GM21528 (cell line): ENCODE measurements at regions not wholly inside any gene's neighbourhood (a gene's known extent, or its start where the extent isn't known, plus 50 kb on each side); places are given as distances from the start of the nearest gene placed in this dataset.

Source experiments
- ATAC-seq: cut with Tn5 transposase; IDR thresholded peaks from one replicate; pipeline ENCODE4 v1.9.1; 2021; ENCODE audit warnings: mild to moderate bottlenecking, moderate library complexity; ENCODE audit not compliant: unreplicated experiment, low FRiP score

GRCh38 chr2:222071911-222072310 is 226.9 kb downstream of the PAX3 start:
- no peak for ATAC-seq

GRCh38 chr2:222064286-222064685 is 234.5 kb downstream of the PAX3 start:
- no peak for ATAC-seq

- ATAC-seq, result no peak
Observed at GRCh38 chr2:222058819-222059445, 239.9 kb downstream of the PAX3 start.

- no peak for ATAC-seq
Observed at GRCh38 chr2:222057347-222058073, 241.3 kb downstream of the PAX3 start.

GRCh38 chr2:222055328-222055727 is 243.5 kb downstream of the PAX3 start:
- ATAC-seq, result no peak

GRCh38 chr2:222054813-222055212 is 244.0 kb downstream of the PAX3 start:
- ATAC-seq, result no peak

GRCh38 chr2:222052934-222053367 is 245.8 kb downstream of the PAX3 start:
- ATAC-seq, result no peak

GRCh38 chr2:222050981-222051380 is 247.8 kb downstream of the PAX3 start:
- ATAC-seq, result no peak

GRCh38 chr2:222049946-222050345 is 248.9 kb downstream of the PAX3 start:
- ATAC-seq, result no peak

- ATAC-seq, result no peak
Observed at GRCh38 chr2:222043897-222044296, 254.9 kb downstream of the PAX3 start.

- no peak for ATAC-seq
Observed at GRCh38 chr2:222042666-222043065, 256.1 kb downstream of the PAX3 start.

- no peak for ATAC-seq
Observed at GRCh38 chr2:222040333-222040732, 258.5 kb downstream of the PAX3 start.

- no peak for ATAC-seq
Observed at GRCh38 chr2:222039821-222040220, 259.0 kb downstream of the PAX3 start.

- no peak for ATAC-seq
Observed at GRCh38 chr2:222038067-222038802, 260.6 kb downstream of the PAX3 start.

GRCh38 chr2:222037211-222037610 is 261.6 kb downstream of the PAX3 start:
- no peak for ATAC-seq

- no peak for ATAC-seq
Observed at GRCh38 chr2:222034058-222034457, 264.7 kb downstream of the PAX3 start.

- no peak for ATAC-seq
Observed at GRCh38 chr2:222033541-222033940, 265.3 kb downstream of the PAX3 start.

GRCh38 chr2:222025881-222026271 is 272.9 kb downstream of the PAX3 start:
- no peak for ATAC-seq

GRCh38 chr2:222024932-222025880 is 273.6 kb downstream of the PAX3 start:
- no peak for ATAC-seq

GRCh38 chr2:222017252-222017850 is 281.4 kb downstream of the PAX3 start:
- no peak for ATAC-seq
